GM21717 (cell line): ENCODE measurements at regions not wholly inside any gene's neighbourhood (a gene's known extent, or its start where the extent isn't known, plus 50 kb on each side); places are given as distances from the start of the nearest gene placed in this dataset.

Experiments
- ATAC-seq: cut with Tn5 transposase; IDR thresholded peaks from one replicate; pipeline ENCODE4 v1.9.1; 2021; ENCODE audit warnings: mild to moderate bottlenecking, moderate library complexity; ENCODE audit not compliant: unreplicated experiment

GRCh38 chr5:124287813-124288212, 458.6 kb downstream of the ZNF608 start:
- no peak for ATAC-seq

GRCh38 chr5:124285733-124286132, 460.7 kb downstream of the ZNF608 start:
- no peak for ATAC-seq

GRCh38 chr5:124285071-124285470, 461.4 kb downstream of the ZNF608 start:
- no peak for ATAC-seq

- ATAC-seq, result no peak
These were observed 463.4 kb downstream of the ZNF608 start for GRCh38 chr5:124283031-124283430.

GRCh38 chr5:124280079-124280478, 466.4 kb downstream of the ZNF608 start:
- no peak for ATAC-seq

- ATAC-seq, result no peak
These were observed 467.1 kb downstream of the ZNF608 start for GRCh38 chr5:124279146-124279876.

- ATAC-seq, result no peak
These were observed 467.8 kb downstream of the ZNF608 start for GRCh38 chr5:124278636-124279035.

- no peak for ATAC-seq
These were observed 468.5 kb downstream of the ZNF608 start for GRCh38 chr5:124277767-124278545.

GRCh38 chr5:124276166-124276565, 470.3 kb downstream of the ZNF608 start:
- ATAC-seq, result no peak

- no peak for ATAC-seq
These were observed 471.5 kb downstream of the ZNF608 start for GRCh38 chr5:124274949-124275348.

GRCh38 chr5:124264499-124264898, 481.9 kb downstream of the ZNF608 start:
- ATAC-seq, result no peak

GRCh38 chr5:124263680-124264491, 482.6 kb downstream of the ZNF608 start:
- no peak for ATAC-seq

- ATAC-seq, result no peak
These were observed 483.4 kb downstream of the ZNF608 start for GRCh38 chr5:124262991-124263571.

- ATAC-seq, result no peak
These were observed 484.0 kb downstream of the ZNF608 start for GRCh38 chr5:124262470-124262869.

- no peak for ATAC-seq
These were observed 484.6 kb downstream of the ZNF608 start for GRCh38 chr5:124261848-124262247.

- ATAC-seq, result no peak
These were observed 485.4 kb downstream of the ZNF608 start for GRCh38 chr5:124260921-124261515.

- ATAC-seq, result no peak
These were observed 487.4 kb downstream of the ZNF608 start for GRCh38 chr5:124259017-124259416.

GRCh38 chr5:124257048-124257447, 489.4 kb downstream of the ZNF608 start:
- no peak for ATAC-seq

- ATAC-seq, result no peak
These were observed 493.1 kb downstream of the ZNF608 start for GRCh38 chr5:124253203-124253810.

- ATAC-seq, result no peak
These were observed 493.7 kb downstream of the ZNF608 start for GRCh38 chr5:124252747-124253146.
